Liver (tissue), 8 donors: ENCODE measurements at regions not wholly inside any gene's neighbourhood (a gene's known extent, or its start where the extent isn't known, plus 50 kb on each side); places are given as distances from the start of the nearest gene placed in this dataset.

ENCODE experiments used
- DNase-seq: peaks from one replicate; pipeline ENCODE4 v3.0.0-alpha.2; 2017; ENCODE audit warnings: low spot score
- H3K27ac ChIP-seq, 2 donors: one replicate each; pipeline ENCODE4 v1.7.0; 2013; ENCODE audit warnings: inconsistent platforms in 2 of 2, low read length in 2 of 2, control low read depth in 1 of 2, low read depth in 1 of 2, mild to moderate bottlenecking in 1 of 2
- H3K27me3 ChIP-seq, 4 donors: one replicate each; pipeline versions ENCODE4 v1.6.1 to v1.7.0; 2013; ENCODE audit warnings: low read length in 3 of 4, inconsistent platforms in 1 of 4, mild to moderate bottlenecking in 1 of 4, moderate library complexity in 1 of 4; ENCODE audit not compliant: control insufficient read depth in 4 of 4, insufficient read depth in 4 of 4
- H3K36me3 ChIP-seq, 4 donors: one replicate each; pipeline versions ENCODE4 v1.6.1 to v1.7.0; 2013; ENCODE audit warnings: low read length in 3 of 4, mild to moderate bottlenecking in 3 of 4, low read depth in 1 of 4, moderate library complexity in 1 of 4; ENCODE audit not compliant: control insufficient read depth in 4 of 4, insufficient read depth in 3 of 4
- H3K4me1 ChIP-seq, 4 donors: one replicate each; pipeline versions ENCODE4 v1.6.1 to v1.7.0; 2013; ENCODE audit warnings: low read length in 3 of 4, mild to moderate bottlenecking in 3 of 4, moderate library complexity in 1 of 4; ENCODE audit not compliant: control insufficient read depth in 4 of 4, insufficient read depth in 4 of 4
- H3K4me3 ChIP-seq, 3 donors: one replicate each; pipeline versions ENCODE4 v1.6.1 to v1.7.0; 2013; ENCODE audit warnings: low read length in 3 of 3, control low read depth in 1 of 3, low read depth in 1 of 3, mild to moderate bottlenecking in 1 of 3
- H3K9ac ChIP-seq, 2 donors: one replicate each; pipeline ENCODE4 v1.7.0; 2013; ENCODE audit warnings: low read length in 2 of 2, mild to moderate bottlenecking in 2 of 2, moderate library complexity in 2 of 2, control low read depth in 1 of 2, low read depth in 1 of 2
- H3K9me3 ChIP-seq, 4 donors: one replicate each; pipeline versions ENCODE4 v1.6.1 to v1.7.0; 2013; ENCODE audit warnings: low read length in 3 of 4; ENCODE audit not compliant: control insufficient read depth in 4 of 4
- FOXA1 ChIP-seq: IDR thresholded peaks from 2 replicates; pipeline ENCODE4 v1.6.1; 2016; ENCODE audit warnings: antibody characterized with exemption
- FOXA2 ChIP-seq: IDR thresholded peaks from 2 replicates; pipeline ENCODE4 v1.6.1; 2016; ENCODE audit warnings: antibody characterized with exemption
- HNF4A ChIP-seq, 2 donors: conservative IDR thresholded peaks; 2 replicates each; pipeline ENCODE4 v1.6.1; 2016; ENCODE audit warnings: antibody characterized with exemption in 2 of 2, mild to moderate bottlenecking in 2 of 2
- JUND ChIP-seq, 2 donors: IDR thresholded peaks; 2 replicates each; pipeline ENCODE4 v1.6.1; 2016; ENCODE audit warnings: antibody characterized with exemption in 2 of 2
- NR2F2 ChIP-seq: IDR thresholded peaks from 2 replicates; pipeline ENCODE4 v1.6.1; 2016; ENCODE audit warnings: antibody characterized with exemption
- RAD21 ChIP-seq, 2 donors: IDR thresholded peaks; 2 replicates each; pipeline ENCODE4 v1.6.1; 2016; ENCODE audit warnings: antibody characterized with exemption in 2 of 2, mild to moderate bottlenecking in 2 of 2
- RXRA ChIP-seq, 2 donors: IDR thresholded peaks; 2 replicates each; pipeline ENCODE4 v1.6.1; 2017 to 2018; ENCODE audit warnings: antibody characterized with exemption in 2 of 2, mild to moderate bottlenecking in 1 of 2
- SP1 ChIP-seq: IDR thresholded peaks from 2 replicates; pipeline ENCODE4 v1.6.1; 2018; ENCODE audit warnings: antibody characterized with exemption, mild to moderate bottlenecking
- TAF1 ChIP-seq: conservative IDR thresholded peaks from 2 replicates; pipeline ENCODE4 v1.6.1; 2016; ENCODE audit warnings: antibody characterized with exemption, mild to moderate bottlenecking
- WGBS: extraction: QIAGEN DNeasy Blood & Tissue Kit; methylation state at CpG from one replicate; pipeline ENCODE4 v1.1.7; 2013; 5-methylcytosine and 5-hydroxymethylcytosine counted together
- TF ChIP-seq, protein P1 (sequence below): IDR thresholded peaks from 2 replicates; pipeline ENCODE4 v1.6.1; 2016; ENCODE audit warnings: antibody characterized with exemption
- TF ChIP-seq, protein P2 (sequence below): IDR thresholded peaks from 2 replicates; pipeline ENCODE4 v1.6.1; 2016; ENCODE audit warnings: antibody characterized with exemption, mild to moderate bottlenecking
- TF ChIP-seq, protein P3 (sequence below): IDR thresholded peaks from 2 replicates; pipeline ENCODE4 v1.6.1; 2016; ENCODE audit warnings: antibody characterized with exemption
- TF ChIP-seq, protein P4 (sequence below): fragments of 150-350 bp; IDR thresholded peaks from 2 replicates; pipeline ENCODE4 v1.5.1; 2017; ENCODE audit warnings: improper control_type of control experiment, low read depth, low read length; ENCODE audit not compliant: missing input control
- donor health status: healthy.
- donor health status: healthy.
- donor health status: healthy.
- donor health status: healthy.
- donor health status: healthy.

DNA sequence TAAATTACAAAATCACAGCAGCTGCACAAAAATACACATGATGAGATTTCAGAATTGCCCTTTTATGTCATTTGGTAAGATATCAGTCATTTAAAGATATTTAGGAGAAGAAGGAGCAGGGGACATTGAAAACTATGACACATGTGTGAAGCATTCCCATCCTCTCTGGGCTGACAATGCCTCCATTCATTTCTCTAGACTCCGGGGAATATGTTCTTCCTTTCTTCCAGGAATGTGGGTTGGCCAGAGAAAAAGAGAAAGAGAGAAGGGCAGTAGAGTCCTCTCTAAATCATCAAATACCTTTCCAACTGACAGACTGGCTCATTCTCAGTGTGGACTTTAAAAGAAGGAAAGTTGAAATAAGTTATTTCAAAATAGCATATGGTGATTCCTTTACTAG lies 205.6 kb upstream of the ADAMTSL1 start:
- H3K9me3 ChIP-seq = peaks cover 0 to 8% (median 1%) of the 10 kb centered on the region in 4 donors
- WGBS = 37% methylated on average over 1 of the region's 1 CpG
- H3K9ac ChIP-seq = no peak overlapping the region
- H3K4me3 ChIP-seq = no peak overlapping the region
- no peaks in the 10 kb centered on the region for H3K36me3 ChIP-seq
- no peak for DNase-seq
- H3K27ac ChIP-seq = no peak overlapping the region
- no peaks in the 10 kb centered on the region for H3K4me1 ChIP-seq
- H3K27me3 ChIP-seq = no peaks in the 10 kb centered on the region
- TF ChIP-seq SP1 (no peak), HNF4A (conservative IDR thresholded peaks at IDR 0.05) (no peak), NR2F2 (no peak)
- TF ChIP-seq, protein P1, sequence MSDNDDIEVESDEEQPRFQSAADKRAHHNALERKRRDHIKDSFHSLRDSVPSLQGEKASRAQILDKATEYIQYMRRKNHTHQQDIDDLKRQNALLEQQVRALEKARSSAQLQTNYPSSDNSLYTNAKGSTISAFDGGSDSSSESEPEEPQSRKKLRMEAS = no peak

DNA sequence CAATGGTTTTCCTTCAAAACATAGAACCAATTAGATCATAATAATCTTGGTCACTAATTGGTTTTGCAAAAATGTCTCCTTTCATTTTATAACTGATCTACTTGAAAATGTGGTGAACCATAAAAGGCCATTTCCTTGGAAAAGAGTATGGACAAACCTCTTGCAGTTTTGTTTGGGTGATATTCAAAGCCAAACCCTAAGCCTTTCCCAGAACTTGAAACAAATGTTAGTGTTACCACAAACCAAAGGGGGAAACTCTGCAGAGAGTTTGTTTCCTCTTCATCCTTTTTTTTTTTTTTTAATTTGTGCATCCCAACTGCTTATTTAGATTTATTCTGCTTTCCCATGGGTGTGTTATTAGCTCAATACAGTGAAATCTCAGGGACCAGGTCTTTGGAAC lies 204.4 kb upstream of the ADAMTSL1 start:
- DNase-seq = no peak
- Histone ChIP-seq H3K9ac (no peak overlapping the region), H3K27ac (no peak overlapping the region), H3K9me3 (peaks cover 0 to 8% (median 1%) of the 10 kb centered on the region in 4 donors), H3K4me3 (no peak overlapping the region), H3K27me3 (no peaks in the 10 kb centered on the region), H3K36me3 (no peaks in the 10 kb centered on the region), H3K4me1 (no peaks in the 10 kb centered on the region)
- TF ChIP-seq NR2F2 = no peak
- no peak for TF ChIP-seq FOXA2
- no peak for TF ChIP-seq RXRA (IDR thresholded peaks at IDR 0.05)
- TF ChIP-seq, protein P2, sequence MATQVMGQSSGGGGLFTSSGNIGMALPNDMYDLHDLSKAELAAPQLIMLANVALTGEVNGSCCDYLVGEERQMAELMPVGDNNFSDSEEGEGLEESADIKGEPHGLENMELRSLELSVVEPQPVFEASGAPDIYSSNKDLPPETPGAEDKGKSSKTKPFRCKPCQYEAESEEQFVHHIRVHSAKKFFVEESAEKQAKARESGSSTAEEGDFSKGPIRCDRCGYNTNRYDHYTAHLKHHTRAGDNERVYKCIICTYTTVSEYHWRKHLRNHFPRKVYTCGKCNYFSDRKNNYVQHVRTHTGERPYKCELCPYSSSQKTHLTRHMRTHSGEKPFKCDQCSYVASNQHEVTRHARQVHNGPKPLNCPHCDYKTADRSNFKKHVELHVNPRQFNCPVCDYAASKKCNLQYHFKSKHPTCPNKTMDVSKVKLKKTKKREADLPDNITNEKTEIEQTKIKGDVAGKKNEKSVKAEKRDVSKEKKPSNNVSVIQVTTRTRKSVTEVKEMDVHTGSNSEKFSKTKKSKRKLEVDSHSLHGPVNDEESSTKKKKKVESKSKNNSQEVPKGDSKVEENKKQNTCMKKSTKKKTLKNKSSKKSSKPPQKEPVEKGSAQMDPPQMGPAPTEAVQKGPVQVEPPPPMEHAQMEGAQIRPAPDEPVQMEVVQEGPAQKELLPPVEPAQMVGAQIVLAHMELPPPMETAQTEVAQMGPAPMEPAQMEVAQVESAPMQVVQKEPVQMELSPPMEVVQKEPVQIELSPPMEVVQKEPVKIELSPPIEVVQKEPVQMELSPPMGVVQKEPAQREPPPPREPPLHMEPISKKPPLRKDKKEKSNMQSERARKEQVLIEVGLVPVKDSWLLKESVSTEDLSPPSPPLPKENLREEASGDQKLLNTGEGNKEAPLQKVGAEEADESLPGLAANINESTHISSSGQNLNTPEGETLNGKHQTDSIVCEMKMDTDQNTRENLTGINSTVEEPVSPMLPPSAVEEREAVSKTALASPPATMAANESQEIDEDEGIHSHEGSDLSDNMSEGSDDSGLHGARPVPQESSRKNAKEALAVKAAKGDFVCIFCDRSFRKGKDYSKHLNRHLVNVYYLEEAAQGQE = no peak
- TF ChIP-seq, protein P1 = no peak

DNA sequence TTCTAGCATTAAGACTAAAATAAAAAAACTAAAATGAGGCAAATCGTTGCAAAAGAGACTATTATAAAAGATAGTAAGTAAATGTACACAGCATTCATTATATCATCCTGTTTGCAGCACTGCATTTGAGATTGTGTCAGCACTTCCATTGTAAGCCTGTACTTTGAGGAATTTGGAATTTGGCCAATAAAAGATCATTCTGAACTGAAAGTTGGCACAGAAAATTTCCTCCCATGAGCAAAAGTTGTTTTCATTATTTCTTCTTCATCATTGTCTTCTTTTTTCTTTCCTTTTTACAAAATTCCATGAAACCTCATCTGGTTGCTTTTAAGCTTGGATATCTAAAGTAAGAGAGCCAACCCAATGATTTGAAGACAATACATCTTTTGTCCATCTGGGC lies 199.3 kb upstream of the ADAMTSL1 start:
- Histone ChIP-seq H3K4me1 (no peaks in the 10 kb centered on the region), H3K27me3 (no peaks in the 10 kb centered on the region), H3K27ac (no peak overlapping the region), H3K36me3 (no peaks in the 10 kb centered on the region), H3K9ac (no peak overlapping the region), H3K4me3 (no peak overlapping the region), H3K9me3 (peaks cover 0 to 12% (median 1%) of the 10 kb centered on the region in 4 donors)
- TF ChIP-seq RAD21 (IDR thresholded peaks at IDR 0.05) (no peak), JUND (IDR thresholded peaks at IDR 0.05) (no peak), HNF4A (conservative IDR thresholded peaks at IDR 0.05) (no peak), TAF1 (no peak), NR2F2 (no peak), FOXA1 (no peak)
- TF ChIP-seq, protein P3, sequence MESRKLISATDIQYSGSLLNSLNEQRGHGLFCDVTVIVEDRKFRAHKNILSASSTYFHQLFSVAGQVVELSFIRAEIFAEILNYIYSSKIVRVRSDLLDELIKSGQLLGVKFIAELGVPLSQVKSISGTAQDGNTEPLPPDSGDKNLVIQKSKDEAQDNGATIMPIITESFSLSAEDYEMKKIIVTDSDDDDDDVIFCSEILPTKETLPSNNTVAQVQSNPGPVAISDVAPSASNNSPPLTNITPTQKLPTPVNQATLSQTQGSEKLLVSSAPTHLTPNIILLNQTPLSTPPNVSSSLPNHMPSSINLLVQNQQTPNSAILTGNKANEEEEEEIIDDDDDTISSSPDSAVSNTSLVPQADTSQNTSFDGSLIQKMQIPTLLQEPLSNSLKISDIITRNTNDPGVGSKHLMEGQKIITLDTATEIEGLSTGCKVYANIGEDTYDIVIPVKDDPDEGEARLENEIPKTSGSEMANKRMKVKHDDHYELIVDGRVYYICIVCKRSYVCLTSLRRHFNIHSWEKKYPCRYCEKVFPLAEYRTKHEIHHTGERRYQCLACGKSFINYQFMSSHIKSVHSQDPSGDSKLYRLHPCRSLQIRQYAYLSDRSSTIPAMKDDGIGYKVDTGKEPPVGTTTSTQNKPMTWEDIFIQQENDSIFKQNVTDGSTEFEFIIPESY = no peak
- TF ChIP-seq, protein P4, sequence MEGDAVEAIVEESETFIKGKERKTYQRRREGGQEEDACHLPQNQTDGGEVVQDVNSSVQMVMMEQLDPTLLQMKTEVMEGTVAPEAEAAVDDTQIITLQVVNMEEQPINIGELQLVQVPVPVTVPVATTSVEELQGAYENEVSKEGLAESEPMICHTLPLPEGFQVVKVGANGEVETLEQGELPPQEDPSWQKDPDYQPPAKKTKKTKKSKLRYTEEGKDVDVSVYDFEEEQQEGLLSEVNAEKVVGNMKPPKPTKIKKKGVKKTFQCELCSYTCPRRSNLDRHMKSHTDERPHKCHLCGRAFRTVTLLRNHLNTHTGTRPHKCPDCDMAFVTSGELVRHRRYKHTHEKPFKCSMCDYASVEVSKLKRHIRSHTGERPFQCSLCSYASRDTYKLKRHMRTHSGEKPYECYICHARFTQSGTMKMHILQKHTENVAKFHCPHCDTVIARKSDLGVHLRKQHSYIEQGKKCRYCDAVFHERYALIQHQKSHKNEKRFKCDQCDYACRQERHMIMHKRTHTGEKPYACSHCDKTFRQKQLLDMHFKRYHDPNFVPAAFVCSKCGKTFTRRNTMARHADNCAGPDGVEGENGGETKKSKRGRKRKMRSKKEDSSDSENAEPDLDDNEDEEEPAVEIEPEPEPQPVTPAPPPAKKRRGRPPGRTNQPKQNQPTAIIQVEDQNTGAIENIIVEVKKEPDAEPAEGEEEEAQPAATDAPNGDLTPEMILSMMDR = no peak
- 20% methylated on average over 1 of the region's 1 CpG for WGBS
- DNase-seq = no peak
